Large intestine (tissue), 3 donors: ENCODE measurements at regions not wholly inside any gene's neighbourhood (a gene's known extent, or its start where the extent isn't known, plus 50 kb on each side); places are given as distances from the start of the nearest gene placed in this dataset.

Experiments used
- DNase-seq, 2 donors: peaks; one replicate each; pipeline versions ENCODE4 v3.0.0 to v3.0.0-alpha.2; 2013
- H3K27ac ChIP-seq: one replicate; pipeline ENCODE4 v1.5.1; 2013; ENCODE audit warnings: low read length
- H3K27me3 ChIP-seq: 2 replicates; pipeline ENCODE4 v1.6.1; 2013; ENCODE audit warnings: low read length; ENCODE audit not compliant: control insufficient read depth, insufficient read depth
- H3K36me3 ChIP-seq: 2 replicates; pipeline ENCODE4 v1.6.1; 2013; ENCODE audit warnings: low read length; ENCODE audit not compliant: control insufficient read depth, insufficient read depth
- H3K4me1 ChIP-seq: one replicate; pipeline ENCODE4 v1.6.1; 2013; ENCODE audit warnings: low read length; ENCODE audit not compliant: control insufficient read depth, insufficient read depth
- H3K4me3 ChIP-seq: one replicate; pipeline ENCODE4 v1.5.1; 2013; ENCODE audit warnings: low read length
- H3K9me3 ChIP-seq: one replicate; pipeline ENCODE4 v1.6.1; 2013; ENCODE audit warnings: mild to moderate bottlenecking, low read depth, low read length, moderate library complexity; ENCODE audit not compliant: control insufficient read depth
- WGBS: methylation state at CpG from one replicate; pipeline ENCODE4 v1.1.5; 2013; ENCODE audit warnings: low lambda C conversion rate; ENCODE audit not compliant: insufficient coverage; 5-methylcytosine and 5-hydroxymethylcytosine counted together

DNA sequence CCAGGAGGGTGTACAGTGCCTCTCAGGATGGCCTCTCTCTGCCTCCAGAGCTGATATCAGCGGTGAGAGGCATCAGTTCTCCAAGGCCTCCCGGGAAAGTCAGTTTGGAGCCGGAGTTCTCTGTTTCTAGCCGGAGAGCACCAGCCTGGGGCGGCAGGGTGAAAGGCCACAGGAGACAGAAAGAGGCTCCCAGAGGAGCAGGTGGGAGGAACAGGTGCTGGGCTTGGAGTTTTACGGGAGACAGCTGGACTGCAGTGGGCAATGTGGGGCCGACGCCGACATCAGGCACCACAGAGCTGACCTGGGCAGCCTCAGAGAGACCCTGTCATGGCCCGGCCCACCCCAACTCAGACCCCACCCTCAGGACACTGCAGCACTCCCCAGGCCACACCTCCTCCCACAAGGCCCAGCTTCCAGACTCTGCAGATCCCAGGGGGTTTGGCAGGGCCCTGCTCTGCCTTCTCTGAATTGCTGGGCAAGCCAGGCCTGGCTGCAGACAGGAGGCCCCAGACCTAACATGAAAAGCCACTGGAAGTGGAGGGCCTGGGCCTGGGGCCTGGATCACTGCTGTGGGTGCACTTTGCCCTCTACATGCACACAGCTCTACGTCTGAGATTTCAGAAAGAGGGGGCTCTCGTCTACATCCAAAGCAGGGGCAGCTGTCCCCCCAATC is 885.6 kb downstream of the BRD1 start:
- no peak overlapping the region for H3K27ac ChIP-seq
- no peak overlapping the region for H3K4me3 ChIP-seq
- H3K27me3 ChIP-seq: no peaks in the 10 kb centered on the region
- no peaks in the 10 kb centered on the region for H3K9me3 ChIP-seq
- DNase-seq: no peak
- WGBS: no CpG with 5 or more reads among the region's 12 CpGs
- H3K36me3 ChIP-seq: no peaks in the 10 kb centered on the region
- H3K4me1 ChIP-seq: no peaks in the 10 kb centered on the region

DNA sequence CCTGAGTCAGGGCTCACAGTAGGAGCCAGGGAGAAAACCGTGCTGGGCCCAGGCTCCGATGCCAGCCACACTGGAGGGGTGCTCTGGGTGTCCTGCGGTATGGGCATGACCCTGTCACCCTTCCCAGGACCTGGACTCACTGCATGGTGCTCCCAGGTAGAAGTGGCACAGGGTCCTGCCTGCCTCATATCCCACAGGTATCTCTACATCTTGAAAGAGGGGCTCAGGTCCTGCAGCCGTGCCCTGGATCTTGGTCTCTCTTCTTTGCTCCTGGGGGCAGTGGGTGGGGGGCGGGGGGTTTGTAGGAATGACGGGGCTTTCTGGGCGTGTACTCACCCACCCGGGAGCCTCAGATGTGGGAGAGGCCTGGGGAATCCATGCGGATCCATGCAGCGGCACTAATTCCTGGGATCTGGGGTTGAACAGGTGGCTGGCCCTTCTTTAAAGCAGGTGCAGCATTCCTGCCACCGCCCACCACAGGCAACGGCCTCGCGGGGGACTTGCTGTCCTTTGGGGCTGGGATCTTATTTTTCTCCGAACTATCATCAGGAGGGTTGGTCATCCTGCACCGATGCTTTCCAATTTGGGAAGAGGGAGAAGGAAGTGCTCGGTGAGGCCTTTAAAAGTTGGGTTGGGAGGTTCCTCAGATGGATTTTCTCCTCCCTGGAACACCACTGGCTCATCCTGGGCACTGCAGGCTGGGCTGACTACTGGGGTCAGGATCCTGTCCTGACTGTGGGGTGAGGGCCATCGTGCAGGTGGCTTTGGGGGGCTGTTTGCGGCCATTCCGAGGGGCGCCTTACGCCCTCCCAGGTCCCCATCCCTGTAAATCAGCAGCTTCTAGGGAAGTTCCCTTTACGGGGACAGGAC is 886.4 kb downstream of the BRD1 start:
- H3K36me3 ChIP-seq: no peaks in the 10 kb centered on the region
- WGBS: no CpG with 5 or more reads among the region's 23 CpGs
- H3K9me3 ChIP-seq: no peaks in the 10 kb centered on the region
- no peak for DNase-seq
- H3K4me3 ChIP-seq: no peak overlapping the region
- H3K4me1 ChIP-seq: no peaks in the 10 kb centered on the region
- no peak overlapping the region for H3K27ac ChIP-seq
- H3K27me3 ChIP-seq: no peaks in the 10 kb centered on the region

- Histone ChIP-seq H3K27ac (no peak overlapping the region), H3K4me3 (no peak overlapping the region), H3K4me1 (no peaks in the 10 kb centered on the region), H3K27me3 (no peaks in the 10 kb centered on the region), H3K9me3 (no peaks in the 10 kb centered on the region), H3K36me3 (no peaks in the 10 kb centered on the region)
- no CpG with 5 or more reads among the region's 20 CpGs for WGBS
- no peak for DNase-seq
Observed at GRCh38 chr22:48940266-48941032, 887.2 kb downstream of the BRD1 start.

DNA sequence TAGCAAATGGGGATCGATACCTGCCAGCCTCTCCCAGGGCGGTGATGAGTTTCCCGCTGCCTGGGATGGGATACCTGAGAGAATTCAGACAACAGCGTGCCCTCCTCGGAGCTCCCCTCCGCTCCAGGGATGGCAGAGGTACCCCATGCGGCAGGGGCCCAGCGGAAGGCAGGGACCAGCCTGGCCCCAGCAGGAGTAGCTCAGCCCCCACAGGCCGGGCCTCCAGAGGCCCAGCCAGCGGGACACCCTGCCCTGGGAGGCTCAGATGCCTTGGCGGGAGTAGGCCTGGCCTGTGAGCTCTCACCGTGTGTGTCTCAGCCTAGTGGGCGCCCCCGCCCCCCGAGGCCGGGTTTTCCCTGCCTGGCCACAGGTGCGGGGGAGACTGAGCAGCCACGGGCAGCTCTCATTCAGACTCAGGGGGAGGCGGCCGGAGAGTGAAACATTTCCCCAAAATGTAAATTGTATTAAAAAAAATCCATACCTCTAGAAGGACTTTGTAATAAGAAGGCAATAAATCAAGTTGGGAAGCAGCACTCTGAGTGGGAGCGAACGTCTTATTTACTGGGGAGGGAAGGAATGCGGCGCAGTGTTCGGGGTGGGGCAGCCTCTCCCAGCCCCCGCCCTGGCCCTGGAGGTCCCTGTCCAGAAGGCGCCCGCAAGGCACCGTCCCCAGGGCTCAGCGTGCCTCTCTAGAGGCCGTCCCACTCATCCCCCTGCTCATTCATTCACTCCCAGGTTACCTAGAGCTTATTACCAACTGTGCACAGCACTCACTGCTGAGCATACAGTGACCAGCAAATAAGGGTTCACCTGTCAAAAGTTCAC is 888.0 kb downstream of the BRD1 start:
- Histone ChIP-seq H3K4me3 (no peak overlapping the region), H3K9me3 (no peaks in the 10 kb centered on the region), H3K27ac (no peak overlapping the region), H3K4me1 (no peaks in the 10 kb centered on the region), H3K36me3 (no peaks in the 10 kb centered on the region), H3K27me3 (no peaks in the 10 kb centered on the region)
- WGBS: no CpG with 5 or more reads among the region's 31 CpGs
- DNase-seq: no peak

- Histone ChIP-seq H3K9me3 (no peaks in the 10 kb centered on the region), H3K27ac (no peak overlapping the region), H3K36me3 (no peaks in the 10 kb centered on the region), H3K4me3 (no peak overlapping the region), H3K27me3 (no peaks in the 10 kb centered on the region), H3K4me1 (no peaks in the 10 kb centered on the region)
- WGBS: no CpG with 5 or more reads among the region's 8 CpGs
- DNase-seq: no peak
Observed at GRCh38 chr22:48938741-48939140, 888.9 kb downstream of the BRD1 start.

GRCh38 chr22:48937032-48937639 is 890.5 kb downstream of the BRD1 start:
- no peak for DNase-seq
- 71% methylated on average over 1 of the region's 12 CpGs for WGBS

GRCh38 chr22:48936391-48936790 is 891.3 kb downstream of the BRD1 start:
- WGBS: 100% methylated on average over 1 of the region's 4 CpGs
- H3K9me3 ChIP-seq: no peaks in the 10 kb centered on the region
- DNase-seq: no peak

More at GRCh38 chr22:48937032-48937639, 890.5 kb downstream of the BRD1 start:
- no peaks in the 10 kb centered on the region for H3K4me1 ChIP-seq
- H3K27ac ChIP-seq: no peak overlapping the region
- H3K4me3 ChIP-seq: no peak overlapping the region
- no peaks in the 10 kb centered on the region for H3K36me3 ChIP-seq
- H3K9me3 ChIP-seq: no peaks in the 10 kb centered on the region
- no peaks in the 10 kb centered on the region for H3K27me3 ChIP-seq

DNA sequence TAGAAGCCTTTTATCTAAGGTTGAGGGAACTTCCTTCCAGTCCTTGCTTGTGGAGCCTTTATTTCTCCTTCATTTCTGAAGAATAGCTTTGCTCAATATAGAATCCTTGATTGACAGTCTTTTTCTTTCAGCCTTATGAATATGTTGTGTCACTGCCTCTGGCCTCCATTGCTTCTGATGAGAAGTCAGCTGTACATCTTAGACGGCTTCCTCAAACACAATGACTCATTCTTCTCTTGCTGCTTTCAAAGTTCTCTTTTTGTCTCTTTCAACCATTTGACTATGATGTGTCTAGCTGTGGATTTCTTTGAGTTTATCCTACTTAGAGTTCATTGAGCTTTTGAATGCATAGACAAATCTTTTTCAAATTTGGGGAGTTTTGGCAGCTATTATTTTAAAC is 893.2 kb downstream of the BRD1 start:
- Histone ChIP-seq H3K27ac (no peak overlapping the region), H3K4me1 (no peaks in the 10 kb centered on the region), H3K9me3 (no peaks in the 10 kb centered on the region), H3K36me3 (no peaks in the 10 kb centered on the region), H3K4me3 (no peak overlapping the region), H3K27me3 (no peaks in the 10 kb centered on the region)
- no CpG with 5 or more reads among the region's 1 CpG for WGBS
- no peak for DNase-seq

More at GRCh38 chr22:48936391-48936790, 891.3 kb downstream of the BRD1 start:
- H3K4me3 ChIP-seq: no peak overlapping the region
- H3K27me3 ChIP-seq: no peaks in the 10 kb centered on the region
- no peaks in the 10 kb centered on the region for H3K36me3 ChIP-seq
- H3K4me1 ChIP-seq: no peaks in the 10 kb centered on the region
- no peak overlapping the region for H3K27ac ChIP-seq

- no peaks in the 10 kb centered on the region for H3K36me3 ChIP-seq
- H3K27ac ChIP-seq: no peak overlapping the region
- no CpG with 5 or more reads among the region's 6 CpGs for whole genome bisulfite sequencing
Observed at GRCh38 chr22:48931452-48931851, 896.2 kb downstream of the BRD1 start.

More at GRCh38 chr22:48931452-48931851, 896.2 kb downstream of the BRD1 start:
- Histone ChIP-seq H3K4me3 (no peak overlapping the region), H3K27me3 (no peaks in the 10 kb centered on the region), H3K9me3 (no peaks in the 10 kb centered on the region), H3K4me1 (no peaks in the 10 kb centered on the region)
- DNase-seq: no peak
